Calu3 (cell line): ENCODE measurements at regions not wholly inside any gene's neighbourhood (a gene's known extent, or its start where the extent isn't known, plus 50 kb on each side); places are given as distances from the start of the nearest gene placed in this dataset.

Source experiments
- BruUV-seq: library from RNA; stranded (reverse); fragments of 400-500 nt; replicated peaks from 2 replicates; lab custom pipeline; 2021; lab: Mats Ljungman, UMichigan
- CTCF ChIA-PET: fragments of 300-600 bp; sonication (Branson Sonifier 250); formaldehyde crosslinking; loops from one replicate; lab custom pipeline; 2022; ENCODE audit warnings: antibody characterized with exemption; lab: Charles Lee
- DNase-seq: peaks from one replicate; pipeline ENCODE4 v3.0.0; 2022
- H3K27ac Mint-ChIP-seq: one replicate; pipeline ENCODE4 v1.8.0; 2022; ENCODE audit warnings: mixed read lengths; ENCODE audit not compliant: unreplicated experiment
- H3K27me3 Mint-ChIP-seq: one replicate; pipeline ENCODE4 v1.8.0; 2022; ENCODE audit warnings: mixed read lengths; ENCODE audit not compliant: unreplicated experiment
- H3K36me3 Mint-ChIP-seq: one replicate; pipeline ENCODE4 v1.8.0; 2022; ENCODE audit warnings: mild to moderate bottlenecking, moderate library complexity, mixed read lengths; ENCODE audit not compliant: insufficient read depth, unreplicated experiment
- H3K4me1 Mint-ChIP-seq: one replicate; pipeline ENCODE4 v1.8.0; 2022; ENCODE audit warnings: mild to moderate bottlenecking, low read depth, mixed read lengths; ENCODE audit not compliant: unreplicated experiment
- H3K4me3 Mint-ChIP-seq: one replicate; pipeline ENCODE4 v1.8.0; 2022; ENCODE audit warnings: mild to moderate bottlenecking, low read depth, moderate library complexity, mixed read lengths; ENCODE audit not compliant: unreplicated experiment
- H3K9me3 Mint-ChIP-seq: one replicate; pipeline ENCODE4 v1.8.0; 2022; ENCODE audit warnings: low read depth, mixed read lengths; ENCODE audit not compliant: unreplicated experiment
- intact Hi-C: fragments of 100-400 bp; cut with micrococcal nuclease; formaldehyde crosslinking; loops from one replicate; pipeline ENCODE4 v1.10.0; 2022; ENCODE audit not compliant: unreplicated experiment
- TF ChIP-seq, protein P1 (sequence below): fragments of 200-600 bp; IDR thresholded peaks from one replicate; pipeline ENCODE4 v1.8.0; 2022; ENCODE audit warnings: antibody characterized with exemption; ENCODE audit not compliant: unreplicated experiment

DNA sequence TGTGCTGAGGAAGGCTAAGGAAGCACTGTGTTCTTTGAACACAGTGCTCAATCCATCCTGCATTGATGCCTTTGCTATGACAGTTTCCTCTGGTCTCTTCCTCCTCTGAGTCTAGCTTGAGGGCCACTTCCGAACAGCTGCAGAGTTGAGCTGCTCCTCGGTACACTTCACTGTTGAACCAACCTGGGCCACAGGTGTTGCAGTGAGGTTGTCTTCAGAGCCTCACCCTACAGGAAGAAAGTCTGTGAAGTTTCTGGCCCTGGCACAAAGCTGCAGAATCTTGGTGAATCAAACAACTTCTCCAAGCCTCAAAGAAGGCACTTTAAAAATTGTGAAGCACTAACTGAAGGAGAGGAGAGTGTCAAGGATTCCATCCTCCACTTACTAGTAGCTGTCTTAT lies 394.0 kb downstream of the KCNRG start:
- intact Hi-C loops = no loop called here
- CTCF ChIA-PET = no interaction called here
- H3K27me3 Mint-ChIP-seq = no peaks in the 10 kb centered on the region
- no peaks in the 10 kb centered on the region for H3K36me3 Mint-ChIP-seq
- H3K9me3 Mint-ChIP-seq = no peaks in the 10 kb centered on the region
- H3K4me3 Mint-ChIP-seq = no peak overlapping the region
- H3K27ac Mint-ChIP-seq = no peak overlapping the region
- DNase-seq = no peak
- TF ChIP-seq, protein P1, sequence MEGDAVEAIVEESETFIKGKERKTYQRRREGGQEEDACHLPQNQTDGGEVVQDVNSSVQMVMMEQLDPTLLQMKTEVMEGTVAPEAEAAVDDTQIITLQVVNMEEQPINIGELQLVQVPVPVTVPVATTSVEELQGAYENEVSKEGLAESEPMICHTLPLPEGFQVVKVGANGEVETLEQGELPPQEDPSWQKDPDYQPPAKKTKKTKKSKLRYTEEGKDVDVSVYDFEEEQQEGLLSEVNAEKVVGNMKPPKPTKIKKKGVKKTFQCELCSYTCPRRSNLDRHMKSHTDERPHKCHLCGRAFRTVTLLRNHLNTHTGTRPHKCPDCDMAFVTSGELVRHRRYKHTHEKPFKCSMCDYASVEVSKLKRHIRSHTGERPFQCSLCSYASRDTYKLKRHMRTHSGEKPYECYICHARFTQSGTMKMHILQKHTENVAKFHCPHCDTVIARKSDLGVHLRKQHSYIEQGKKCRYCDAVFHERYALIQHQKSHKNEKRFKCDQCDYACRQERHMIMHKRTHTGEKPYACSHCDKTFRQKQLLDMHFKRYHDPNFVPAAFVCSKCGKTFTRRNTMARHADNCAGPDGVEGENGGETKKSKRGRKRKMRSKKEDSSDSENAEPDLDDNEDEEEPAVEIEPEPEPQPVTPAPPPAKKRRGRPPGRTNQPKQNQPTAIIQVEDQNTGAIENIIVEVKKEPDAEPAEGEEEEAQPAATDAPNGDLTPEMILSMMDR = no peak
- no TSS peak for BruUV-seq
- H3K4me1 Mint-ChIP-seq = peaks cover 18% of the 10 kb centered on the region

DNA sequence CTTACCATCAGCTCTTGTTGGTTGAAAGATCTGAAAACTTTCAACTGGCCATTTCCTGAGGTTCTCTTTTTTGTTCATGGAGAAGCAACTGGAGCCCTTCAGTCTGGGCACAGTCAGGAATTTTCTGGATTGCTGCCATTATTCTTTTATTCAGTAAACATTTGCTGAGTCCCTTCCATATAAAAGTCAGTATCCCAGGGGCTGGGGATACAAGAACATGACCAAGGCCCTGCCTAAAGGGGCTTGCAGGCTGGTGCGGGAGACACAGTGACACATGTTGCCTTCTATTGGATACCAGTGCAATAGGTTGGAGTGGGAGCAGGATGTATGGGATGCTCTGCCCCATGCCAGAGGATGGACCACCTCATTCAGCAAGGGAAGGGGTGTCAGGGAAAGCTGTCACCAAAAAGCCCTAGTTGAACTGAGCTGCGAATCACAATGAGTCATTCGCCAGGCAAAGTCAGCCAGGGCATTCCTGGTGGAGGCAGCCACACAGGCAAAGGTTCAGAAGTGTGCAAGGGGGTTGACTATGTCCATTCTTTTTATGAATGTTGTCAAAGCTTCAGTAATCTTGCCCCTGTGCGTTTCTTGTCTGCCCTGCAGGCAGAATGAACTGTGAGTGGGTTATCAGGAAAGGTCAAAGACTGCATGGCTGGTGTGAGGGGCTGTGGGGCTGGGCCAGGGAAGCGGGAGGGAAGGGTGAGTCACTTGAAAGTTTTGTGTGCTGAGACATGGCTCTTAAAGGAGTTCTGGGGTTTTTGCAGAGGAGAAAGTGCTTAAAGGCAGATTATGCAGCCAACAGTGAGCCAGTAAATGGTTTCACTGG lies 395.9 kb downstream of the KCNRG start:
- DNase-seq = peak; percentile 43
- BruUV-seq = no TSS peak
- Mint-ChIP-seq H3K27me3 (no peaks in the 10 kb centered on the region), H3K4me3 (no peak overlapping the region), H3K27ac (no peak overlapping the region), H3K4me1 (peaks cover 18% of the 10 kb centered on the region), H3K36me3 (no peaks in the 10 kb centered on the region), H3K9me3 (peaks cover 4% of the 10 kb centered on the region)
- CTCF ChIA-PET = interaction anchor here (1.4 kb wide), 1 partner anchor 24 kb away, joined by 3 read pairs; no protein-coding TSS in a partner anchor
- TF ChIP-seq, protein P1 = no peak
- intact Hi-C loops = no loop called here

DNA sequence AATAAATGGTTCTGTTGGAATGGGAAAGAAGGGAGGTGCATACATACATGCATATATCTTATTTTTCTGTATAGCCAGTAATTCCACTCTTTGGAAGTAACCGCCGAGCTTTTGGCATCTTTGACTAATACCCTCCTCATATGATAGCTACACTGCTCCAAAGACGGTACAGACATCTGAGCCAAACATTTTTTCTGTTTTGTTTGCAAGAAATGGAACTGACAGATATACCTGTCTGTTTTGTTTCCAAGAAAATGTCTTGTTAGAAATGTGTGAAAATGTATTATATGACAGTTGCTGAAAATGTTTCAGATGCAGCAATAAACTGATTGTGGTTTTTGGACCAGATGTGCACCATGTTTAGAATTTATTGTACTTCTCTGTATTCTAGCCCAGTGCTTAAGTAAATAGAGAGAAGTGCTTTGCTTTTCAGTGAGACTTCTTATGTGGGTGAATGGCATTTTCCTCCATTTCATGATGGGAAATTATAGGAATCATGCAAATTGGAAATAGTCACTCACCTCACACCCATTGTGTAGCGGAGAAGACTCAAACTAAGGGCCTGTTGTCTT lies 396.9 kb downstream of the KCNRG start:
- Mint-ChIP-seq H3K27me3 (no peaks in the 10 kb centered on the region), H3K9me3 (peaks cover 5% of the 10 kb centered on the region), H3K27ac (no peak overlapping the region), H3K4me1 (peaks cover 18% of the 10 kb centered on the region), H3K36me3 (no peaks in the 10 kb centered on the region), H3K4me3 (no peak overlapping the region)
- DNase-seq = no peak
- CTCF ChIA-PET = interaction anchor here (1.4 kb wide), 1 partner anchor 25 kb away, joined by 3 read pairs; no protein-coding TSS in a partner anchor
- intact Hi-C loops = no loop called here
- TF ChIP-seq, protein P1 = no peak
- no TSS peak for BruUV-seq

DNA sequence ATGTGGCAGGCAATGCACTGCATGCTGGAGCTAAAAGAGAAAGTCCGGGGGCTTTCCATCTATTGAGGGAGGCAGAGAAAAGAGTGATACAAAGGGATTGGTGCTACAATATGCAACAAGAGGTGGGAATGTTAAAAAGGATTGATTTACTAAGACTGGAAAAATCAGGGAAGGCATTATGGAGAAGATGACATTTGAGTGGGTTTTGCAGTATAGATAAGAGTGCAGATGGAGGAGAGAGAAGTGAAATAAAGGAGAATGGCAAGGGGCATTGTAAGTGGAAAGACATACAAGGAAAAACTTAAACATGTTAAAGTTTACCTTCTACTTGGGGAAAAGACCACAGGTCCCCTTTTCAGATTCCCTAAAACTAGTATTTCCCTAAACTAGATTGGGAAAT lies 399.4 kb downstream of the KCNRG start:
- Mint-ChIP-seq H3K36me3 (no peaks in the 10 kb centered on the region), H3K27ac (no peak overlapping the region), H3K4me3 (no peak overlapping the region), H3K4me1 (peaks cover 18% of the 10 kb centered on the region), H3K27me3 (no peaks in the 10 kb centered on the region), H3K9me3 (peaks cover 5% of the 10 kb centered on the region)
- TF ChIP-seq, protein P1 = no peak
- intact Hi-C loops = no loop called here
- no TSS peak for BruUV-seq
- DNase-seq = no peak
- CTCF ChIA-PET = no interaction called here
